Chondrocyte (in vitro differentiated cells): ENCODE measurements at regions not wholly inside any gene's neighbourhood (a gene's known extent, or its start where the extent isn't known, plus 50 kb on each side); places are given as distances from the start of the nearest gene placed in this dataset.

Experiments used
- DNase-seq: peaks from one replicate; pipeline ENCODE4 v3.0.0; 2021; ENCODE audit warnings: mixed read lengths, low spot score
- H3K27ac Mint-ChIP-seq: one replicate; pipeline ENCODE4 v1.8.0; 2021; ENCODE audit warnings: mild to moderate bottlenecking, moderate library complexity, mixed read lengths; ENCODE audit not compliant: unreplicated experiment
- H3K27me3 Mint-ChIP-seq: 2 replicates; pipeline ENCODE4 v1.8.0; 2021; ENCODE audit warnings: low read depth, mixed read lengths
- H3K36me3 Mint-ChIP-seq: 2 replicates; pipeline ENCODE4 v1.8.0; 2021; ENCODE audit warnings: low read depth, mixed read lengths
- H3K4me1 Mint-ChIP-seq: 2 replicates; pipeline ENCODE4 v1.8.0; 2021; ENCODE audit warnings: low read depth, mild to moderate bottlenecking, mixed read lengths
- H3K4me3 Mint-ChIP-seq: one replicate; pipeline ENCODE4 v1.8.0; 2021; ENCODE audit warnings: mild to moderate bottlenecking, moderate library complexity, mixed read lengths; ENCODE audit not compliant: unreplicated experiment
- H3K9me3 Mint-ChIP-seq: 2 replicates; pipeline ENCODE4 v1.8.0; 2021; ENCODE audit warnings: low read depth, mixed read lengths
- CTCF ChIP-seq: fragments of 200-600 bp; sonication (generic); IDR thresholded peaks from 2 replicates; pipeline ENCODE4 v1.5.0; 2021; ENCODE audit warnings: antibody characterized with exemption, mild to moderate bottlenecking, moderate library complexity

GRCh38 chr13:39268398-39268797 lies 230.1 kb downstream of the NHLRC3 start:
- H3K36me3 Mint-ChIP-seq, result no peaks in the 10 kb centered on the region
- DNase-seq, result no peak
- peaks cover 15% of the 10 kb centered on the region for H3K4me1 Mint-ChIP-seq
- peaks cover 14% of the 10 kb centered on the region for H3K9me3 Mint-ChIP-seq
- H3K27me3 Mint-ChIP-seq, result no peaks in the 10 kb centered on the region
- no peak overlapping the region for H3K27ac Mint-ChIP-seq
- no peak for TF ChIP-seq CTCF
- H3K4me3 Mint-ChIP-seq, result no peak overlapping the region

GRCh38 chr13:39269004-39269403 lies 230.7 kb downstream of the NHLRC3 start:
- H3K27me3 Mint-ChIP-seq, result no peaks in the 10 kb centered on the region
- no peaks in the 10 kb centered on the region for H3K36me3 Mint-ChIP-seq
- H3K4me3 Mint-ChIP-seq, result no peak overlapping the region
- no peak for DNase-seq
- no peak for TF ChIP-seq CTCF
- H3K9me3 Mint-ChIP-seq, result peaks cover 14% of the 10 kb centered on the region
- peaks cover 15% of the 10 kb centered on the region for H3K4me1 Mint-ChIP-seq
- H3K27ac Mint-ChIP-seq, result peak overlapping the region; percentile 53

GRCh38 chr13:39269411-39269810 lies 231.2 kb downstream of the NHLRC3 start:
- Mint-ChIP-seq H3K27ac (peak overlapping the region; percentile 53), H3K9me3 (peaks cover 14% of the 10 kb centered on the region), H3K27me3 (no peaks in the 10 kb centered on the region), H3K36me3 (no peaks in the 10 kb centered on the region), H3K4me3 (no peak overlapping the region), H3K4me1 (peaks cover 15% of the 10 kb centered on the region)
- no peak for DNase-seq
- TF ChIP-seq CTCF, result no peak

- Mint-ChIP-seq H3K9me3 (peaks cover 4% of the 10 kb centered on the region), H3K27me3 (no peaks in the 10 kb centered on the region), H3K4me1 (peaks cover 15% of the 10 kb centered on the region), H3K27ac (no peak overlapping the region), H3K36me3 (no peaks in the 10 kb centered on the region), H3K4me3 (no peak overlapping the region)
- DNase-seq, result no peak
- TF ChIP-seq CTCF, result no peak
Measured at GRCh38 chr13:39272994-39273393, 234.7 kb downstream of the NHLRC3 start.

- H3K27ac Mint-ChIP-seq, result no peak overlapping the region
- H3K4me3 Mint-ChIP-seq, result no peak overlapping the region
- peaks cover 7% of the 10 kb centered on the region for H3K4me1 Mint-ChIP-seq
- H3K27me3 Mint-ChIP-seq, result no peaks in the 10 kb centered on the region
- no peaks in the 10 kb centered on the region for H3K36me3 Mint-ChIP-seq
- TF ChIP-seq CTCF, result peak; percentile 52
- peaks cover 4% of the 10 kb centered on the region for H3K9me3 Mint-ChIP-seq
- no peak for DNase-seq
Measured at GRCh38 chr13:39273953-39274738, 235.9 kb downstream of the NHLRC3 start.
